ENCODE measurements at regions not wholly inside any gene's neighbourhood (a gene's known extent, or its start where the extent isn't known, plus 50 kb on each side); places are given as distances from the start of the nearest gene placed in this dataset.

GRCh38 chr10:33817605-33818004 is 483.1 kb upstream of the NRP1 start:
- TF ChIP-seq CTCF (IDR thresholded peaks at IDR 0.05; ENCODE audit: low read depth, low read length, poor library complexity, severe bottlenecking) (no peak), EZH2phosphoT487 (IDR thresholded peaks at IDR 0.05; ENCODE audit: borderline replicate concordance, low read length) (no peak)
